Activated B cell treated with CpG ODN at 0.5 μM for 24 hours (primary cell): ENCODE measurements at regions not wholly inside any gene's neighbourhood (a gene's known extent, or its start where the extent isn't known, plus 50 kb on each side); places are given as distances from the start of the nearest gene placed in this dataset.

Source experiments
- ATAC-seq: fragments of 200-7000 bp; cut with Tn5 transposase; one replicate; pipeline ENCODE4 v1.10.0; 2021; ENCODE audit warnings: low read depth, mild to moderate bottlenecking, moderate library complexity
- CTCF ChIA-PET: fragments of 350-600 bp; sonication (Branson Sonifier 250); formaldehyde crosslinking; loops from one replicate; lab custom pipeline; 2021; ENCODE audit warnings: antibody characterized with exemption; lab: Charles Lee
- POLR2A ChIA-PET: fragments of 350-600 bp; sonication (Branson Sonifier 250); formaldehyde crosslinking; loops from one replicate; lab custom pipeline; 2021; ENCODE audit warnings: antibody characterized with exemption; lab: Charles Lee
- DNase-seq: peaks from one replicate; pipeline ENCODE4 v3.0.0; 2022
- H3K27ac Mint-ChIP-seq: one replicate; pipeline ENCODE4 v1.8.0; 2020; ENCODE audit warnings: mixed read lengths
- H3K27me3 Mint-ChIP-seq: one replicate; pipeline ENCODE4 v1.8.0; 2021; ENCODE audit warnings: mixed read lengths
- H3K36me3 Mint-ChIP-seq: one replicate; pipeline ENCODE4 v1.8.0; 2021; ENCODE audit warnings: low read depth, mixed read lengths
- H3K4me1 Mint-ChIP-seq: one replicate; pipeline ENCODE4 v1.8.0; 2021; ENCODE audit warnings: mixed read lengths
- H3K4me3 Mint-ChIP-seq: one replicate; pipeline ENCODE4 v1.8.0; 2020; ENCODE audit warnings: mild to moderate bottlenecking, mixed read lengths
- H3K9me3 Mint-ChIP-seq: one replicate; pipeline ENCODE4 v1.8.0; 2020; ENCODE audit warnings: mixed read lengths
- intact Hi-C: fragments of 100-400 bp; cut with micrococcal nuclease; formaldehyde crosslinking; loops from one replicate; pipeline ENCODE4 v1.15.1; 2024
- TF ChIP-seq, protein P1 (sequence below): fragments of 200-600 bp; IDR thresholded peaks from one replicate; pipeline ENCODE4 v1.8.0; 2022; ENCODE audit warnings: antibody characterized with exemption, mild to moderate bottlenecking

DNA sequence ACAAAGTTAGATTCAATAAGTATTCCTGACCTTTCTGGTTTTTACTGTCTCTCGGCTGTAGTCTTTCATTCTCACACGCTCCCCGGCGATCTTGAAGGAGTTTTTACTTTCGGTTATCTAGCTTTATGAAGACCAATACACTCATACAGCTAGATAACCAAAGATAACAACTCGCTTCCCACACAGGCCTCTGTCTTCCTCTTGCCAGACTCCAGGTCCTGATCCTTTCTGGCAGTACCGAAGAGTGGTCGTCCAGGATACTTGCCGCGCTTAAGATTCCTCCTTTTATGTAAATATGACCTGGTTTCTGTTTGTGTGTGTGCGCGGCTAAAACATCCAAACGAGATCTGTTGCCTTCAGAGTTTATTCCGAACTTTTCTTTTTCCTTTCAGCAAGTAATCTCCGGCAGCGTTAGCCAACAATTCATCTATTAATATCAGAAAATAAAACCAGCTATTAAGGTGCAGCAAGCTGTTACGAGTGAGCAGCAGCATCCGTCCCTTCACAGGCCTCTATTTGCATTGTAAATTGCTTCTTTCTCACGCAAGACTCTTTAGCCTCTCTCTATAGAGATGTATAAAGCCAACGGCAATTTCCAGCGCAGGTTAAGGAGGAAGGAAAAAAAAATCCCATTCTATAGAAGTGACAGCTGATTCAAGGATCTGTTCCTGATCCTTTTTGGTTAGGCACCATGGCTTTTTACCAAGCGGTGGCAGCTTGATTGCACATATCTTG is 216.1 kb downstream of the MEF2C start:
- CTCF ChIA-PET, result interaction anchor here (1.3 to 3.2 kb wide), 3 partner anchors 14 to 886 kb away, joined by 4 to 19 read pairs (median 15); no protein-coding TSS in a partner anchor
- Mint-ChIP-seq H3K27ac (peak overlapping the region; percentile 16), H3K27me3 (peaks cover 80% of the 10 kb centered on the region), H3K4me1 (peaks cover 23% of the 10 kb centered on the region), H3K9me3 (peaks cover 15% of the 10 kb centered on the region), H3K4me3 (peak overlapping the region; percentile 84), H3K36me3 (no peaks in the 10 kb centered on the region)
- ATAC-seq, result peak; percentile 50
- intact Hi-C loops, result loop anchor here (1.0 to 2.0 kb wide), 2 partner anchors 8 to 24 kb away; no protein-coding TSS in a partner anchor
- DNase-seq, result no peak
- POLR2A ChIA-PET, result interaction anchor here (0.6 kb wide), 2 partner anchors 61 to 101 kb away, joined by 4 read pairs; no protein-coding TSS in a partner anchor
- TF ChIP-seq, protein P1, sequence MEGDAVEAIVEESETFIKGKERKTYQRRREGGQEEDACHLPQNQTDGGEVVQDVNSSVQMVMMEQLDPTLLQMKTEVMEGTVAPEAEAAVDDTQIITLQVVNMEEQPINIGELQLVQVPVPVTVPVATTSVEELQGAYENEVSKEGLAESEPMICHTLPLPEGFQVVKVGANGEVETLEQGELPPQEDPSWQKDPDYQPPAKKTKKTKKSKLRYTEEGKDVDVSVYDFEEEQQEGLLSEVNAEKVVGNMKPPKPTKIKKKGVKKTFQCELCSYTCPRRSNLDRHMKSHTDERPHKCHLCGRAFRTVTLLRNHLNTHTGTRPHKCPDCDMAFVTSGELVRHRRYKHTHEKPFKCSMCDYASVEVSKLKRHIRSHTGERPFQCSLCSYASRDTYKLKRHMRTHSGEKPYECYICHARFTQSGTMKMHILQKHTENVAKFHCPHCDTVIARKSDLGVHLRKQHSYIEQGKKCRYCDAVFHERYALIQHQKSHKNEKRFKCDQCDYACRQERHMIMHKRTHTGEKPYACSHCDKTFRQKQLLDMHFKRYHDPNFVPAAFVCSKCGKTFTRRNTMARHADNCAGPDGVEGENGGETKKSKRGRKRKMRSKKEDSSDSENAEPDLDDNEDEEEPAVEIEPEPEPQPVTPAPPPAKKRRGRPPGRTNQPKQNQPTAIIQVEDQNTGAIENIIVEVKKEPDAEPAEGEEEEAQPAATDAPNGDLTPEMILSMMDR, result no peak

DNA sequence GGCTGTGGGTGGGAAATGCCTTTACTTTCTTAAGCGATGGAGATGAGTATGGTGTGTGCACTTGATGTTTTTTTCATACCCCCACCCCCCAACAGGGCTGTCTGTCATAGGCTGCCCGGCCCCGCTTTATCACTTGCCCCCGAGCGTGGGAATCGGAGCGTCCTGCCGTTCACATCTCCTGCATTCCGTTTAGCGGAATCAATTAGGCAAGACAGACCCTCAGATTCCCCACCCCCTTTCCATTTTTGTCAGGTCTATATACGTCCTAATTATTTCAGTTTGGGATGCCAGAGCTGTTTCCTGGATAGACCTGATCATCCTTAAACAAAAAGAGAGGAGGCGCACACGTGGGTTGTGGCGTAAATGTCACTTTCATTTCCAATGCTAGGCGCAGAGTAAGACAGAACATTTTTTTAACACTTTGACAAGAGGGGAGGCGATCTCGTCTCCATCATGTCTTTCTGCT is 217.2 kb downstream of the MEF2C start:
- ATAC-seq (no peak), DNase-seq (no peak)
- CTCF ChIA-PET, result interaction anchor here (3.1 to 3.2 kb wide), 2 partner anchors 15 to 25 kb away, joined by 15 to 19 read pairs; no protein-coding TSS in a partner anchor
- H3K9me3 Mint-ChIP-seq, result peaks cover 15% of the 10 kb centered on the region
- POLR2A ChIA-PET, result interaction anchor here (0.7 to 1.6 kb wide), 2 partner anchors 9 to 546 kb away, joined by 3 to 4 read pairs; no protein-coding TSS in a partner anchor
- TF ChIP-seq, protein P1, result no peak
- H3K36me3 Mint-ChIP-seq, result peaks cover 1% of the 10 kb centered on the region
- intact Hi-C loops, result loop anchor here (2.0 kb wide), 1 partner anchor 25 kb away; no protein-coding TSS in a partner anchor
- H3K4me3 Mint-ChIP-seq, result no peak overlapping the region
- H3K27me3 Mint-ChIP-seq, result peaks cover 79% of the 10 kb centered on the region
- peaks cover 29% of the 10 kb centered on the region for H3K4me1 Mint-ChIP-seq
- H3K27ac Mint-ChIP-seq, result peak overlapping the region; percentile 7

DNA sequence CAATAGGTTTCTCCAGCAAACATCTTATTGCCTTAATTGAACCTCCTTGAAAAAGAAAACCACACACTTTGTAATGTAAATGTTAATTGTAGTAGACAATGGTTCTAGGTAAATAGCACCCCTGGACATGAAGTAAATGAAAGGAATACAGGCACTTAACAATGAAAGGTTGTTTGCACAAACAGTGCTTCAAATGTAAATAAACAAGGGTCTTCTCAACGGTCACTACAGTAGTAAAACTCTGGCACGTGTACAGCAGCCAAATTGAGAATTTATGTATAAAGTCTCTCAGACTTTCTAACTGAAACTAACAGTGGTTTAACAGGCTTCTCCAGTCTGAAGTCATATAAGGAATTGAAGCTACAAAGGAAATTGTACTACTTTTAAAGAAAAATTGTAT is 218.3 kb downstream of the MEF2C start:
- CTCF ChIA-PET, result interaction anchor here (3.1 to 3.2 kb wide), 2 partner anchors 16 to 26 kb away, joined by 15 to 19 read pairs; no protein-coding TSS in a partner anchor
- intact Hi-C loops, result no loop called here
- POLR2A ChIA-PET, result interaction anchor here (1.6 kb wide), 1 partner anchor 10 kb away, joined by 3 read pairs; no protein-coding TSS in a partner anchor
- TF ChIP-seq, protein P1, result no peak
- H3K27ac Mint-ChIP-seq, result no peak overlapping the region
- peaks cover 15% of the 10 kb centered on the region for H3K9me3 Mint-ChIP-seq
- peaks cover 75% of the 10 kb centered on the region for H3K27me3 Mint-ChIP-seq
- peaks cover 37% of the 10 kb centered on the region for H3K4me1 Mint-ChIP-seq
- ATAC-seq, result no peak
- H3K36me3 Mint-ChIP-seq, result peaks cover 1% of the 10 kb centered on the region
- no peak overlapping the region for H3K4me3 Mint-ChIP-seq
- no peak for DNase-seq

DNA sequence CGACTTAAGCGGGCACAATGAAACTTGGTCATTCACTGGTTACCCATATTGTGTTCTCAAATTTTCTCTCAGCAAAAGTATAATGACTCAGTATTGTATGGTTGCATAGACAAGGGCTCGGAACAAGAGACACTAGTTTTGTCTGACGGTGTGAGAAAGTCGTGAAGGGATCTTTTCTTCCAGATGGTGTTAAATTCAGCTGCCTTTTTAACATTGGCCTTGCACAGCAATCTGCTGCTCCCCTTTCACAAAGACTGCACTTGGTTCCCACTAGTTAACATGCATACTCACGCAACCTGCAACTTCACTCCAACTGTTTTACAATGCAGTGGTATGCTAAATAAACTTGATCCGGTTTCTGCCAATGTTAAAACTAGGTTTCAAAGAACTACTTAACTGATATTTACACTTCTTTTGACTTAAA is 219.2 kb downstream of the MEF2C start:
- peaks cover 69% of the 10 kb centered on the region for H3K27me3 Mint-ChIP-seq
- no peak for ATAC-seq
- intact Hi-C loops, result no loop called here
- TF ChIP-seq, protein P1, result no peak
- H3K4me1 Mint-ChIP-seq, result peaks cover 40% of the 10 kb centered on the region
- ChIA-PET POLR2A (no interaction called here), CTCF (no interaction called here)
- DNase-seq, result no peak
- no peak overlapping the region for H3K4me3 Mint-ChIP-seq
- H3K36me3 Mint-ChIP-seq, result peaks cover 1% of the 10 kb centered on the region
- H3K27ac Mint-ChIP-seq, result no peak overlapping the region
- peaks cover 15% of the 10 kb centered on the region for H3K9me3 Mint-ChIP-seq

DNA sequence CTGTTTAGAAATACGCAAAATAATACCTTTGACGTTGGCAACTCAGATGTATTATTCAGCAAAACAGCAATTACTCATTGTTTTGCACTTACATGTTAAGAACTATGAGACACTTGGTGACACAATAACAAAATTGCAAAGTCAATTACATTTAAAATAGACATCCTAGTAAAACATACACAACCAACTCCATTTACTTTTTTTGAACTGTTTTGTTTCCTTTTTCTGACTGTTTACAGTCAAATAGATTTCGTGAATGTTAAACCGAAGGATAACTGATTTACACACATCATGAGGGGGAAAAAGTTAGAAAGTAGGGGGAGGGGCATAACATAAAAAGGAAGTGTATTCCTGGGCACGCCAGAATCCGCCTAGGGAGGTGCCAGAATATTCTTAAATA is 220.1 kb downstream of the MEF2C start:
- no peak for DNase-seq
- ChIA-PET POLR2A (no interaction called here), CTCF (no interaction called here)
- no peak overlapping the region for H3K4me3 Mint-ChIP-seq
- H3K9me3 Mint-ChIP-seq, result peaks cover 15% of the 10 kb centered on the region
- H3K4me1 Mint-ChIP-seq, result peaks cover 35% of the 10 kb centered on the region
- no peak for ATAC-seq
- intact Hi-C loops, result no loop called here
- no peak overlapping the region for H3K27ac Mint-ChIP-seq
- TF ChIP-seq, protein P1, result no peak
- peaks cover 1% of the 10 kb centered on the region for H3K36me3 Mint-ChIP-seq
- H3K27me3 Mint-ChIP-seq, result peaks cover 67% of the 10 kb centered on the region
